ENCODE measurements at regions not wholly inside any gene's neighbourhood (a gene's known extent, or its start where the extent isn't known, plus 50 kb on each side); places are given as distances from the start of the nearest gene placed in this dataset.

- no peak for TF ChIP-seq CTCF (IDR thresholded peaks at IDR 0.05; ENCODE audit: low read depth, low read length, missing control alignments)
Observed at GRCh38 chr11:29682856-29683255, 334.0 kb downstream of the KCNA4 start.

GRCh38 chr11:29679996-29680395 lies 336.8 kb downstream of the KCNA4 start:
- in situ Hi-C loops (cut with HindIII; ENCODE audit: low pct_ligation_motif_present, low sequenced_read_pairs) = no loop called here
- Histone ChIP-seq H3K27ac (no peak overlapping the region), H3K4me3 (ENCODE audit: low read depth, low read length) (no peak overlapping the region), H3K27me3 (replicated peaks) (no peaks in the 10 kb centered on the region), H3K36me3 (replicated peaks) (no peaks in the 10 kb centered on the region)
- no peak for TF ChIP-seq CTCF (IDR thresholded peaks at IDR 0.05; ENCODE audit: low read depth, low read length, missing control alignments)
- no peak for DNase-seq

More at GRCh38 chr11:29682856-29683255, 334.0 kb downstream of the KCNA4 start:
- DNase-seq = no peak
- no peaks in the 10 kb centered on the region for H3K36me3 ChIP-seq (replicated peaks)
- in situ Hi-C loops (cut with HindIII; ENCODE audit: low pct_ligation_motif_present, low sequenced_read_pairs) = no loop called here
- no peak overlapping the region for H3K4me3 ChIP-seq (ENCODE audit: low read depth, low read length)
- H3K27ac ChIP-seq = no peak overlapping the region
- H3K27me3 ChIP-seq (replicated peaks) = no peaks in the 10 kb centered on the region

- in situ Hi-C loops (cut with HindIII; ENCODE audit: low pct_ligation_motif_present, low sequenced_read_pairs) = no loop called here
- Histone ChIP-seq H3K27ac (no peak overlapping the region), H3K27me3 (replicated peaks) (no peaks in the 10 kb centered on the region), H3K36me3 (replicated peaks) (no peaks in the 10 kb centered on the region), H3K4me3 (ENCODE audit: low read depth, low read length) (no peak overlapping the region)
- DNase-seq = no peak
- TF ChIP-seq CTCF (IDR thresholded peaks at IDR 0.05; ENCODE audit: low read depth, low read length, missing control alignments) = no peak
Observed at GRCh38 chr11:29676993-29677392, 339.8 kb downstream of the KCNA4 start.

- DNase-seq = no peak
- in situ Hi-C loops (cut with HindIII; ENCODE audit: low pct_ligation_motif_present, low sequenced_read_pairs) = no loop called here
- TF ChIP-seq CTCF (IDR thresholded peaks at IDR 0.05; ENCODE audit: low read depth, low read length, missing control alignments) = no peak
- Histone ChIP-seq H3K27ac (no peak overlapping the region), H3K27me3 (replicated peaks) (no peaks in the 10 kb centered on the region), H3K36me3 (replicated peaks) (no peaks in the 10 kb centered on the region), H3K4me3 (ENCODE audit: low read depth, low read length) (no peak overlapping the region)
Observed at GRCh38 chr11:29669310-29669709, 347.5 kb downstream of the KCNA4 start.

- TF ChIP-seq CTCF (IDR thresholded peaks at IDR 0.05; ENCODE audit: low read depth, low read length, missing control alignments) = no peak
- no peak overlapping the region for H3K4me3 ChIP-seq (ENCODE audit: low read depth, low read length)
- in situ Hi-C loops (cut with HindIII; ENCODE audit: low pct_ligation_motif_present, low sequenced_read_pairs) = no loop called here
Observed at GRCh38 chr11:29657709-29658108, 359.1 kb downstream of the KCNA4 start.

GRCh38 chr11:29656597-29656996 lies 360.2 kb downstream of the KCNA4 start:
- in situ Hi-C loops (cut with HindIII; ENCODE audit: low pct_ligation_motif_present, low sequenced_read_pairs) = no loop called here

More at GRCh38 chr11:29657709-29658108, 359.1 kb downstream of the KCNA4 start:
- DNase-seq = no peak
- Histone ChIP-seq H3K36me3 (replicated peaks) (no peaks in the 10 kb centered on the region), H3K27ac (no peak overlapping the region), H3K27me3 (replicated peaks) (no peaks in the 10 kb centered on the region)

More at GRCh38 chr11:29656597-29656996, 360.2 kb downstream of the KCNA4 start:
- no peak for DNase-seq
- no peaks in the 10 kb centered on the region for H3K27me3 ChIP-seq (replicated peaks)
- no peak overlapping the region for H3K27ac ChIP-seq
- no peak for TF ChIP-seq CTCF (IDR thresholded peaks at IDR 0.05; ENCODE audit: low read depth, low read length, missing control alignments)
- no peaks in the 10 kb centered on the region for H3K36me3 ChIP-seq (replicated peaks)
- H3K4me3 ChIP-seq (ENCODE audit: low read depth, low read length) = no peak overlapping the region

All from brain microvascular endothelial cell (primary cell).